Peyer's patch (tissue), 4 donors: ENCODE measurements at regions not wholly inside any gene's neighbourhood (a gene's known extent, or its start where the extent isn't known, plus 50 kb on each side); places are given as distances from the start of the nearest gene placed in this dataset.

ENCODE experiments used
- CTCF ChIP-seq, 6 experiments: fragments of 450-650 bp in 4 of 6; fragments of 200-600 bp in 2 of 6; sonication (generic) in 1 of 6; IDR thresholded peaks; one replicate each; pipeline ENCODE4 v1.5.1; 2017 to 2019; ENCODE audit warnings: antibody characterized with exemption in 6 of 6, mild to moderate bottlenecking in 3 of 6, moderate library complexity in 1 of 6
- POLR2A ChIP-seq, 2 donors: fragments of 450-650 bp; IDR thresholded peaks; one replicate each; pipeline ENCODE4 v1.5.1; 2017; ENCODE audit warnings: antibody characterized with exemption in 2 of 2, mild to moderate bottlenecking in 2 of 2, moderate library complexity in 2 of 2

- no peak for TF ChIP-seq CTCF (IDR thresholded peaks at IDR 0.05)
- TF ChIP-seq POLR2A (IDR thresholded peaks at IDR 0.05): no peak
These were observed 215.8 kb upstream of the DAB2 start for GRCh38 chr5:39640552-39640951.
